T-helper 17 cell (primary cell): ENCODE measurements at regions not wholly inside any gene's neighbourhood (a gene's known extent, or its start where the extent isn't known, plus 50 kb on each side); places are given as distances from the start of the nearest gene placed in this dataset.

Experiments
- ATAC-seq: fragments of 150-1000 bp; cut with Tn5 transposase; 2 replicates; pipeline ENCODE4 v1.10.0; 2021; ENCODE audit warnings: mild to moderate bottlenecking, moderate library complexity
- DNase-seq, 3 donors: peaks; one replicate each; pipeline versions ENCODE4 v3.0.0 to v3.0.0-alpha.2; 2020 to 2021
- H3K9me3 ChIP-seq: one replicate; pipeline ENCODE4 v1.7.0; 2013; ENCODE audit warnings: low read length, mild to moderate bottlenecking; ENCODE audit not compliant: control insufficient read depth, poor library complexity, severe bottlenecking
- H3K27ac Mint-ChIP-seq: one replicate; pipeline ENCODE4 v1.8.0; 2022; ENCODE audit warnings: mild to moderate bottlenecking, moderate library complexity, mixed read lengths
- H3K27me3 Mint-ChIP-seq: one replicate; pipeline ENCODE4 v1.8.0; 2022; ENCODE audit warnings: mixed read lengths
- H3K36me3 Mint-ChIP-seq: one replicate; pipeline ENCODE4 v1.8.0; 2022; ENCODE audit warnings: low read depth, mixed read lengths
- H3K4me1 Mint-ChIP-seq: one replicate; pipeline ENCODE4 v1.8.0; 2022; ENCODE audit warnings: mild to moderate bottlenecking, mixed read lengths
- H3K4me3 Mint-ChIP-seq: one replicate; pipeline ENCODE4 v1.8.0; 2022; ENCODE audit warnings: mild to moderate bottlenecking, moderate library complexity, mixed read lengths

DNA sequence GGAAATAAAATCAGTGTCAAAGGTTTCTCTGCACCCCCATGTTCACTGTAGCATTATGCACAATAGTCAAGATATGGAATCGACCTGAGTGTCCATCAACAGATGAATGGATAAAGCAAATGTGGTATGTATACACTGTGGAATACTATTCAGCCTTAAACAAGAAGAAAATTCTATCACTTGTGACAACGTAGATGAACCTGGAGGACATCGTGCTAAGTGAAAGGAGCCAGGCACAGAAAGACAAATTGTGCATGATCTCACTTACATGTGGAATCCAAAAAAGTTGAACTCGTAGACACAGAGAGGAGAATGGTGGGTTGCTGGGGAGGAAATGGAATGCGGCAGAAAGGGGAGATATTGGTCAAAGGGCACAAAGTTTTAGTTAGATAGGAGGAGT is 136.3 kb upstream of the ESR1 start:
- H3K36me3 Mint-ChIP-seq, result peaks cover 3% of the 10 kb centered on the region
- DNase-seq (no peak), ATAC-seq (no peak)
- no peak overlapping the region for H3K27ac Mint-ChIP-seq
- peaks cover 27% of the 10 kb centered on the region for H3K27me3 Mint-ChIP-seq
- H3K4me3 Mint-ChIP-seq, result no peak overlapping the region
- no peaks in the 10 kb centered on the region for H3K9me3 ChIP-seq
- peaks cover 3% of the 10 kb centered on the region for H3K4me1 Mint-ChIP-seq

GRCh38 chr6:151674578-151674977 is 132.9 kb upstream of the ESR1 start:
- H3K9me3 ChIP-seq, result no peaks in the 10 kb centered on the region
- DNase-seq (no peak), ATAC-seq (no peak)
- Mint-ChIP-seq H3K36me3 (peaks cover 1% of the 10 kb centered on the region), H3K4me1 (peaks cover 6% of the 10 kb centered on the region), H3K27me3 (peaks cover 18% of the 10 kb centered on the region), H3K4me3 (no peak overlapping the region), H3K27ac (no peak overlapping the region)

GRCh38 chr6:151675746-151676459 is 131.6 kb upstream of the ESR1 start:
- H3K9me3 ChIP-seq, result no peaks in the 10 kb centered on the region
- Mint-ChIP-seq H3K27me3 (peaks cover 11% of the 10 kb centered on the region), H3K36me3 (no peaks in the 10 kb centered on the region), H3K4me1 (peaks cover 6% of the 10 kb centered on the region), H3K4me3 (no peak overlapping the region), H3K27ac (no peak overlapping the region)
- peak; percentile 18 to 29 (median 26) for DNase-seq
- ATAC-seq, result peak; percentile 83

- no peak overlapping the region for H3K27ac Mint-ChIP-seq
- H3K9me3 ChIP-seq, result no peaks in the 10 kb centered on the region
- no peaks in the 10 kb centered on the region for H3K36me3 Mint-ChIP-seq
- DNase-seq (no peak), ATAC-seq (no peak)
- peaks cover 17% of the 10 kb centered on the region for H3K27me3 Mint-ChIP-seq
- H3K4me3 Mint-ChIP-seq, result no peak overlapping the region
- H3K4me1 Mint-ChIP-seq, result peaks cover 6% of the 10 kb centered on the region
Observed at GRCh38 chr6:151676460-151676945, 131.0 kb upstream of the ESR1 start.

- H3K4me3 Mint-ChIP-seq, result no peak overlapping the region
- no peaks in the 10 kb centered on the region for H3K9me3 ChIP-seq
- H3K4me1 Mint-ChIP-seq, result peaks cover 6% of the 10 kb centered on the region
- ATAC-seq (no peak), DNase-seq (no peak)
- H3K36me3 Mint-ChIP-seq, result no peaks in the 10 kb centered on the region
- no peak overlapping the region for H3K27ac Mint-ChIP-seq
- H3K27me3 Mint-ChIP-seq, result peaks cover 26% of the 10 kb centered on the region
Observed at GRCh38 chr6:151677404-151677803, 130.1 kb upstream of the ESR1 start.

GRCh38 chr6:151679081-151679480 is 128.4 kb upstream of the ESR1 start:
- peaks cover 6% of the 10 kb centered on the region for H3K4me1 Mint-ChIP-seq
- no peaks in the 10 kb centered on the region for H3K9me3 ChIP-seq
- peaks cover under 1% of the 10 kb centered on the region for H3K36me3 Mint-ChIP-seq
- no peak overlapping the region for H3K27ac Mint-ChIP-seq
- ATAC-seq (no peak), DNase-seq (no peak)
- H3K27me3 Mint-ChIP-seq, result peaks cover 35% of the 10 kb centered on the region
- H3K4me3 Mint-ChIP-seq, result no peak overlapping the region

DNA sequence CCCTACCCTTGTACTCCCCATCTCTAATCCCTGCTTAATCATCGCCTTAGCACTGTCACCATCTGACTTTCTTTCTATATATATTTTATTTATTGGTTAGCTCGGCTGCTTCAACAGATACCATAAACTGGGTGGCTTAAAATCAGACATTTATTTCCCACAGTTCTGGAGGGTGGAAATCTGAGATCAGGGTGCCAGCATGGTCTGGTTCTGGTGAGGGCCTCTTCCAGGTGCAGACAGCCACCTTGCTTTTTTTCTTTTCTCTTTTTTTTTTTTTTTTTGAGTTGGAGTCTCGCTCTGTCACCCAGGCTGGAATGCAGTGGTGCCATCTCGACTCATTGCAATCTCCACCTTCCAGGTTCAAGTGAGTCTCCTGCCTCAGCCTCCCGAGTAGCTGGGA is 127.5 kb upstream of the ESR1 start:
- H3K9me3 ChIP-seq, result no peaks in the 10 kb centered on the region
- DNase-seq (no peak), ATAC-seq (no peak)
- Mint-ChIP-seq H3K36me3 (peaks cover 3% of the 10 kb centered on the region), H3K4me3 (no peak overlapping the region), H3K27me3 (peaks cover 42% of the 10 kb centered on the region), H3K4me1 (peaks cover 6% of the 10 kb centered on the region), H3K27ac (peak overlapping the region; percentile 59)

DNA sequence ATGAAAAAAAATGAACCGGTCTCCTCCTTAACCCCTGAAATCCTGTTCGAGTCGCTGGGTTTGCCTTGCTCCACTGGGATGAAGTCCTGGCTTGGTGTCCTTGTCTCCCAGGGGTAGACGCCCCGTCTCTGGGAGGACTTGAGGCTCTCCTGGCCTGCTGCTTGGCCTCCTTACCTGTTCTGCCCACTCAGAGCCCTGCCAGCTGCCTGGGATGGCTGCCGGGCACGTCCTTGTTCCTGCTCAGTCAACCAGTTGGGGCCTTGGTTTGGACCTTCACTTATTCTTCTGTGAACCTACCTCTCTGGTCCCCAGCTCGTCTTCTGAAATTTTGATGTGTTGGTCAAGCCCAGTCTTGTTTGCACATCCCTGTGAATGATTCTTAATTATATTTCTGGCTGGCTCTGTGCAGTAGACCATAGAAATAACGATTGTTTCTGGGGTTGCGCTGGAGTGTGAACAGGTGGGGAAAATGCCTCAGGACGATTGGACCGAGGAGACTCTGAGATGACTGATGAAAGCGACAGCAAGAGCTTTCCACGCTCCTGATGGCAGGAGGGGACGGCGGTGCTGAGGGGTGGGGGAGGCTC is 126.5 kb upstream of the ESR1 start:
- ATAC-seq (no peak), DNase-seq (no peak)
- Mint-ChIP-seq H3K4me3 (no peak overlapping the region), H3K36me3 (peaks cover 3% of the 10 kb centered on the region), H3K27me3 (peaks cover 32% of the 10 kb centered on the region), H3K27ac (peak overlapping the region; percentile 59), H3K4me1 (peaks cover 3% of the 10 kb centered on the region)
- H3K9me3 ChIP-seq, result no peaks in the 10 kb centered on the region

- Mint-ChIP-seq H3K4me3 (no peak overlapping the region), H3K4me1 (peaks cover 2% of the 10 kb centered on the region), H3K27ac (no peak overlapping the region), H3K36me3 (peaks cover 3% of the 10 kb centered on the region), H3K27me3 (peaks cover 31% of the 10 kb centered on the region)
- ATAC-seq (no peak), DNase-seq (no peak)
- no peaks in the 10 kb centered on the region for H3K9me3 ChIP-seq
Observed at GRCh38 chr6:151681433-151682059, 125.9 kb upstream of the ESR1 start.

- DNase-seq (no peak), ATAC-seq (no peak)
- H3K27me3 Mint-ChIP-seq, result peaks cover 35% of the 10 kb centered on the region
- no peaks in the 10 kb centered on the region for H3K9me3 ChIP-seq
- no peak overlapping the region for H3K27ac Mint-ChIP-seq
- no peaks in the 10 kb centered on the region for H3K4me1 Mint-ChIP-seq
- H3K4me3 Mint-ChIP-seq, result no peak overlapping the region
- H3K36me3 Mint-ChIP-seq, result peaks cover 3% of the 10 kb centered on the region
Observed at GRCh38 chr6:151682251-151682650, 125.2 kb upstream of the ESR1 start.

DNA sequence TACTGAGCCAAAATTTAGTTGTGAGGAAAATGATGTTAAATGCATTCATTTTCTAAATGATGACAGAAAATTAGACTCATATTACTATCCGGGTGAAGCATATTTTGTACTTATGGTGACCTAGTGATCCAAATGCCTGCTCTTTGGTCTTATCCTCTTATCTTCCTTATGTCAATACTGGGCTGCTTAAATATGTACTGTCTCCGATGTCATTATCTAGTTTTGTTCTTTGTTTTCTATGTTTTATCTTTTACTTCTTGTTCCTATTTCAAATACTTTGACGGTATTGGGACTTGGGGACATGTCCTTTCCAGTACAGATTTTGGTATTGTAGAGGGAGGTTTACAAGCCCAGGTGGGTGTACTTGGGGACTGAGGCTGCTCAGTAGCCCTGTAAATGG is 124.6 kb upstream of the ESR1 start:
- Mint-ChIP-seq H3K27me3 (peaks cover 36% of the 10 kb centered on the region), H3K27ac (no peak overlapping the region), H3K36me3 (peaks cover 3% of the 10 kb centered on the region), H3K4me3 (no peak overlapping the region), H3K4me1 (no peaks in the 10 kb centered on the region)
- no peaks in the 10 kb centered on the region for H3K9me3 ChIP-seq
- DNase-seq (no peak), ATAC-seq (no peak)

DNA sequence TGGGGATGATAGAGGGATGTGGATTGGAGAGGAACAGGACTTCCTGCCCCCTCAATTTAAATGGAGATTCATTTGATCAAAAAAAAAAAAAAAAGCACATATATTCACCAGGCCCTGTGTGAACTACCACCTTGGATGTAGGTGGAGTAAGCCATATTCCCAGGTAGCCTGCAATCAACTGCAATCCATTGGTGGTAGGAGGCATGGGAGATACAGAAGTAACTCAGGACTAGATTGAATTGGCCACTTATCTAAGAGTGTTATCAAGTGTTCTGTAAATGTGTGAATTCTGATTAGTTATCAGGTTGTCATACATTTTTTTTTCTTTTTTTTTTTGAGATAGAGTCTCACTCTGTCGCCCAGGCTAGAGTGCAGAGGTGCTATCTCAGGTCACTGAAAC is 124.1 kb upstream of the ESR1 start:
- ATAC-seq, result no peak
- H3K27ac Mint-ChIP-seq, result no peak overlapping the region

DNA sequence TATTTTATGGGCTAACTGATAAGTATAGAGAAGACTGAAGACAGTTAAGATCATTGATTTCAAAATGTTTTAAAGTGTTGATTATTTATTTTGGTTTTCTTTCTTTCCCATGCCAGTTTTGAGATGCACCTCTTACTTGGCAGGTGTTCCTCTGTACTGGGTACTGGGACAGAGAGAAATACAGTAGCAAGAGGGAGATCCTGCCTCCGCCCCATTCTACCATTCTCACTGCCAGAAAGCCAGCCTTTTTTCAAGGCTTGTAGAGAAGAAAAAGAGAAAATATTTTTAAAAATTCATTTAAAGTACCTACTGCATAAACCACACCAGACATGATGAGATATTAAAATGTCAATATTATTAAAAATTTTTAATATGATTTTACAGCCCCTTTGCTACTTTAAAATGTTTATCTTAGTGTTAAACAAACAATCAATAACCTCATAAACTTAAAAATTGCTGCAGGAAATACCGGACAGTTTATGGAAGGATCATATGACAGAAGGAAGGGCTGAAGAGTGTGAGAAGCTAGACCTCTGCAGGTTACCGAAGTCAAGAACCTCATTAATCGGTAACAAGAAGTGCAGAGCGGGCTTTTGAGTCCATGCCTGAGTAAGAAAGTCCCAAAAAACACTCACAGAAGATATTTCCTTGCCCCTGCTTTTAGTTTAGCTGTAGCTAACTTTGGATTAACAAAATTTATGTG is 117.8 kb upstream of the ESR1 start:
- no peaks in the 10 kb centered on the region for H3K9me3 ChIP-seq
- DNase-seq (no peak), ATAC-seq (no peak)
- Mint-ChIP-seq H3K27ac (peak overlapping the region; percentile 92), H3K36me3 (no peaks in the 10 kb centered on the region), H3K4me1 (peaks cover 8% of the 10 kb centered on the region), H3K4me3 (no peak overlapping the region), H3K27me3 (peaks cover 6% of the 10 kb centered on the region)

More for the DNA sequence above, 124.1 kb upstream of the ESR1 start:
- Mint-ChIP-seq H3K36me3 (peaks cover 3% of the 10 kb centered on the region), H3K4me1 (no peaks in the 10 kb centered on the region), H3K27me3 (peaks cover 36% of the 10 kb centered on the region), H3K4me3 (no peak overlapping the region)
- DNase-seq, result no peak
- H3K9me3 ChIP-seq, result no peaks in the 10 kb centered on the region
